Astrocyte (in vitro differentiated cells and primary cell): ENCODE measurements at regions not wholly inside any gene's neighbourhood (a gene's known extent, or its start where the extent isn't known, plus 50 kb on each side); places are given as distances from the start of the nearest gene placed in this dataset.

Experiments
- CTCF ChIP-seq: IDR thresholded peaks from 2 replicates; pipeline ENCODE4 v1.5.1; 2011; ENCODE audit warnings: low read depth, mild to moderate bottlenecking, inconsistent platforms, low read length, moderate library complexity; ENCODE audit not compliant: insufficient read depth
- EZH2 ChIP-seq: IDR thresholded peaks from 2 replicates; pipeline ENCODE4 v1.6.1; 2012; ENCODE audit warnings: mild to moderate bottlenecking, low read length, inconsistent platforms; ENCODE audit not compliant: insufficient read depth

- TF ChIP-seq CTCF (no peak), EZH2 (no peak)
Observed at GRCh38 chr12:80045594-80045993, 53.7 kb upstream of the OTOGL start.
